Peyer's patch (tissue), 4 donors: ENCODE measurements at regions not wholly inside any gene's neighbourhood (a gene's known extent, or its start where the extent isn't known, plus 50 kb on each side); places are given as distances from the start of the nearest gene placed in this dataset.
"Not testable (repeated sequence)": the region's sequence is repeated elsewhere in the genome, so short reads cannot be mapped to it uniquely, and the experiment has no call there.

Experiments used
- DNase-seq, 3 donors: peaks; one replicate each; pipeline ENCODE4 v3.0.0-alpha.2; 2017 to 2019
- H3K27ac ChIP-seq, 4 donors: fragments of 200-600 bp; sonication (generic); one replicate each; pipeline ENCODE4 v1.5.1; 2016 to 2019
- H3K27me3 ChIP-seq, 2 donors: fragments of 200-600 bp; sonication (generic); one replicate each; pipeline ENCODE4 v1.5.1; 2019
- H3K36me3 ChIP-seq, 3 donors: fragments of 200-600 bp; sonication (generic); one replicate each; pipeline ENCODE4 v1.5.1; 2016 to 2019
- H3K4me1 ChIP-seq, 4 donors: fragments of 200-600 bp; sonication (generic); one replicate each; pipeline ENCODE4 v1.5.1; 2016 to 2019
- H3K4me3 ChIP-seq, 4 donors: fragments of 200-600 bp; sonication (generic); 1 replicate in 3 of 4; 2 replicates in 1 of 4; pipeline ENCODE4 v1.5.1; 2016 to 2019; ENCODE audit warnings: mild to moderate bottlenecking in 1 of 4
- H3K9me3 ChIP-seq, 4 donors: fragments of 200-600 bp; sonication (generic); one replicate each; pipeline ENCODE4 v1.5.1; 2016 to 2019; ENCODE audit warnings: mild to moderate bottlenecking in 1 of 4
- POLR2A ChIP-seq, 2 donors: fragments of 450-650 bp; IDR thresholded peaks; one replicate each; pipeline ENCODE4 v1.5.1; 2017; ENCODE audit warnings: antibody characterized with exemption in 2 of 2, mild to moderate bottlenecking in 2 of 2, moderate library complexity in 2 of 2
- TF ChIP-seq, protein P1 (sequence below), 6 experiments: fragments of 450-650 bp in 4 of 6; fragments of 200-600 bp in 2 of 6; sonication (generic) in 1 of 6; IDR thresholded peaks; one replicate each; pipeline ENCODE4 v1.5.1; 2017 to 2019; ENCODE audit warnings: antibody characterized with exemption in 6 of 6, mild to moderate bottlenecking in 3 of 6, moderate library complexity in 1 of 6

DNA sequence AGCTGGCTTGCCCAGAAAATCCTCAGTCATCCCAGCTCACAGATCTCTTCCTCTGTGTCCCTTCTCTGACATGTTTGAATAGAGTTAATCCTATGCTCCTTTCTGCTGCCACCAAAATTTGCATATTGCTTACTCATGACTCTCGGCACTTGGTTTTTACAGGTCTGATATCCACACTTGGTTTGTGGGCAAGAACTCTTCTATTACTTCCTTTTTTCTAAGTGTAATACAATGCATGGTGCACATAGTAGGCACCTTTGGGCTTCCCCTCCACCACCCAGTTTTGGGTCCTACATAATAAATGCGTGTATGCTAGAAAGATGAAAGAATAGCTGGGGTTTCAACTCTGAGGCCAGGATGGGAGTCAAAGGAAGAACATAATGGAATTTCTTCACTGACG, 69.7 kb upstream of the GRK3 start:
- no peak overlapping the region for H3K27ac ChIP-seq
- no peak overlapping the region for H3K4me3 ChIP-seq
- no peaks in the 10 kb centered on the region for H3K27me3 ChIP-seq
- no peak for DNase-seq
- H3K9me3 ChIP-seq: no peaks in the 10 kb centered on the region
- TF ChIP-seq POLR2A (IDR thresholded peaks at IDR 0.05): no peak
- TF ChIP-seq, protein P1, sequence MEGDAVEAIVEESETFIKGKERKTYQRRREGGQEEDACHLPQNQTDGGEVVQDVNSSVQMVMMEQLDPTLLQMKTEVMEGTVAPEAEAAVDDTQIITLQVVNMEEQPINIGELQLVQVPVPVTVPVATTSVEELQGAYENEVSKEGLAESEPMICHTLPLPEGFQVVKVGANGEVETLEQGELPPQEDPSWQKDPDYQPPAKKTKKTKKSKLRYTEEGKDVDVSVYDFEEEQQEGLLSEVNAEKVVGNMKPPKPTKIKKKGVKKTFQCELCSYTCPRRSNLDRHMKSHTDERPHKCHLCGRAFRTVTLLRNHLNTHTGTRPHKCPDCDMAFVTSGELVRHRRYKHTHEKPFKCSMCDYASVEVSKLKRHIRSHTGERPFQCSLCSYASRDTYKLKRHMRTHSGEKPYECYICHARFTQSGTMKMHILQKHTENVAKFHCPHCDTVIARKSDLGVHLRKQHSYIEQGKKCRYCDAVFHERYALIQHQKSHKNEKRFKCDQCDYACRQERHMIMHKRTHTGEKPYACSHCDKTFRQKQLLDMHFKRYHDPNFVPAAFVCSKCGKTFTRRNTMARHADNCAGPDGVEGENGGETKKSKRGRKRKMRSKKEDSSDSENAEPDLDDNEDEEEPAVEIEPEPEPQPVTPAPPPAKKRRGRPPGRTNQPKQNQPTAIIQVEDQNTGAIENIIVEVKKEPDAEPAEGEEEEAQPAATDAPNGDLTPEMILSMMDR (IDR thresholded peaks at IDR 0.05): no peak
- no peaks in the 10 kb centered on the region for H3K4me1 ChIP-seq
- H3K36me3 ChIP-seq: no peaks in the 10 kb centered on the region

GRCh38 chr22:25495285-25495684, 69.2 kb upstream of the GRK3 start:
- H3K27ac ChIP-seq: no peak overlapping the region
- TF ChIP-seq, protein P1 (IDR thresholded peaks at IDR 0.05): no peak
- TF ChIP-seq POLR2A (IDR thresholded peaks at IDR 0.05): no peak
- DNase-seq: no peak
- H3K9me3 ChIP-seq: no peaks in the 10 kb centered on the region
- H3K4me1 ChIP-seq: no peaks in the 10 kb centered on the region
- H3K27me3 ChIP-seq: no peaks in the 10 kb centered on the region
- H3K4me3 ChIP-seq: no peak overlapping the region
- no peaks in the 10 kb centered on the region for H3K36me3 ChIP-seq

DNA sequence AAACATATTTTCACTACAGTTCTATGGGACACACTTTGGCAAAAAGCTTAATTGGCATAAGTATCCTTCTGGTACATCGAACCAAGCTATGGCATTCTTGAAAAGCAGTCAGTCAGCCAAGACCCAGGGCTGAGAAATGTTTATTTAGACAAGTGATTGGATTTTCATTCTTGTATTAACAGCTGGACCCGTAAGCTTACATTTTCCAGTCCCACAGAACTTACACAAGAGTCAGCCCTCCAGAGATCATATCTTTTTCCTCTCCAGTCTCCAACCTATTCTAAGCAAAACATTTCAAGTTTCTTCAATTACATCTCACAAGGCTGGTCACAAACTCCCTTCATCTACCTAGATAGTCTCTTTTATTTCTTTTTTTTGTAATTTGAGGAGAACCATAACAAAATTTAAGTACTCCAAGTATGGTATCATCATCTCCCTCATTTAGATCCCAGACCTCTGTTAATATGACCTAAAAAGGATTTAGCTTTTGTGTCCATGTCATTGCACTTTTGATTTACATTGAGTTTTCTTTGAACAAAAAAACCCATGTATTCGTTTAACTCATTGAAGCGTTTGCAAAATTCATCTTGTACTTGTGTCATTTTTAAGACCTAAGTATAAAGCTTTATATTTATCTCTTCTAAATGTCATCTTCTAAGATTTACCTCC, 67.9 kb upstream of the GRK3 start:
- TF ChIP-seq, protein P1 (IDR thresholded peaks at IDR 0.05): no peak
- no peak for TF ChIP-seq POLR2A (IDR thresholded peaks at IDR 0.05)
- Histone ChIP-seq H3K4me3 (no peak overlapping the region), H3K9me3 (no peaks in the 10 kb centered on the region), H3K36me3 (no peaks in the 10 kb centered on the region), H3K4me1 (no peaks in the 10 kb centered on the region), H3K27ac (no peak overlapping the region), H3K27me3 (no peaks in the 10 kb centered on the region)
- DNase-seq: no peak

GRCh38 chr22:25497181-25497641, 67.3 kb upstream of the GRK3 start:
- Histone ChIP-seq H3K27ac (no peak overlapping the region), H3K4me3 (no peak overlapping the region), H3K27me3 (no peaks in the 10 kb centered on the region), H3K9me3 (no peaks in the 10 kb centered on the region), H3K4me1 (no peaks in the 10 kb centered on the region), H3K36me3 (no peaks in the 10 kb centered on the region)
- DNase-seq: no peak
- TF ChIP-seq, protein P1 (IDR thresholded peaks at IDR 0.05): no peak
- no peak for TF ChIP-seq POLR2A (IDR thresholded peaks at IDR 0.05)

DNA sequence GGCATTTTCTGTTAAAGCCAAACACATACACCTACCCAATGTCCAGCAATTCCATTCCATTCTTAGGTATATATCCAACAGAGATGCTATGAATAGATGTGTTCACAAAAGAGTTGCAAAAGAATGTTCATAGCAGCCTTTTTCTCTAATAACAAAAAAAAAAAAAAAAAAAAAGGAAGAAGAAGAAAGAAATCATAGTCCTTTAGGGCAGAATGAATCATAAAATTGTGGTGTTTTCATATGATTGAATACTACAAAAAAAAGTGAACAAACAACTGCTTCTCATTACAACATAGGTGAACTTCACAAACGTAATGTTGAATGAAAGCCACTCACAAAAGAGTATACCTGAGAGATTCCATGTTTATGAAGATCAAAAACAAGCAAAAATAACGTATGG, 66.8 kb upstream of the GRK3 start:
- H3K27me3 ChIP-seq: no peaks in the 10 kb centered on the region
- no peak for TF ChIP-seq POLR2A (IDR thresholded peaks at IDR 0.05)
- TF ChIP-seq, protein P1 (IDR thresholded peaks at IDR 0.05): no peak
- H3K4me1 ChIP-seq: no peaks in the 10 kb centered on the region
- no peak overlapping the region for H3K27ac ChIP-seq
- no peaks in the 10 kb centered on the region for H3K9me3 ChIP-seq
- no peak for DNase-seq
- H3K4me3 ChIP-seq: no peak overlapping the region
- no peaks in the 10 kb centered on the region for H3K36me3 ChIP-seq

DNA sequence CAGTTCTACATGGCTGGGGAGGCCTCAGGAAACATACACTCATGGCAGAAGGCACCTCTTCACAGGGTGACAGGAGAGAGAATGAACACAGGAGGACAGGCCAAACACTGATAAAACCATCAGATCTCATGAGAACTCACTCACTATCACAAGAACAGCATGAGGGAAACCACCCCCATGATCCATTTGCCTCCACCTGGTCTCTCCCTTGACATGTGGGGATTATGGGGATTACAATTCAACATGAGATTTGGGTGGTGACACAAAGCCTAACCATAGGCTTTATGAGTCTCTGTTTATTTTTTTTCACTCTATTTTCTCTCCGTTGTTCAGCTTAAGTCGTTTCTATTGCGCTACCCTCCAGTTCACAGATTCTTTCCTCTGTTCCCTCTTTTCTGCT, 63.8 kb upstream of the GRK3 start:
- H3K4me1 ChIP-seq, H3K9me3 ChIP-seq, H3K36me3 ChIP-seq, DNase-seq, H3K27ac ChIP-seq, H3K27me3 ChIP-seq, H3K4me3 ChIP-seq: not testable (repeated sequence)

DNA sequence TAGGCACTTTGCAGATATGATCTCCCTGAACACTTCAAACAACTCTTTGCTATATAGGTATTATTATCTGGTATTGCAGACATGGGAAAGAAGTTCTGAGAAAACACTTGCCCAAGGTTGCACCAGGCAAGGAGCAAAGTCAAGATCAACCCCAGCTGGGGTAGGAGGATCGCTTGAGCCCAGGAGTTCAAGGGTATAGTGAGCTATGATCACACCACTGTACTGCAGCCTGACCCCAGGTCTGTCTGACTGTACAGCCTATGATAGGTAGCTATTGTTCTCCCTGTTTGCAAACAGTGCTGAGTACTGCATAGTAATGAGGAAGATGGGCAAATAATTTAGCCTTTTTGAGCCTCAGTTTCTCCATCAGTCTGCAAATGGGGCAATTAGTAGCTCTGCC, 60.5 kb upstream of the GRK3 start:
- not testable (repeated sequence) for DNase-seq, H3K27me3 ChIP-seq, H3K27ac ChIP-seq, H3K4me3 ChIP-seq, H3K36me3 ChIP-seq, H3K4me1 ChIP-seq, H3K9me3 ChIP-seq
